ENCODE measurements at regions not wholly inside any gene's neighbourhood (a gene's known extent, or its start where the extent isn't known, plus 50 kb on each side); places are given as distances from the start of the nearest gene placed in this dataset.

DNA sequence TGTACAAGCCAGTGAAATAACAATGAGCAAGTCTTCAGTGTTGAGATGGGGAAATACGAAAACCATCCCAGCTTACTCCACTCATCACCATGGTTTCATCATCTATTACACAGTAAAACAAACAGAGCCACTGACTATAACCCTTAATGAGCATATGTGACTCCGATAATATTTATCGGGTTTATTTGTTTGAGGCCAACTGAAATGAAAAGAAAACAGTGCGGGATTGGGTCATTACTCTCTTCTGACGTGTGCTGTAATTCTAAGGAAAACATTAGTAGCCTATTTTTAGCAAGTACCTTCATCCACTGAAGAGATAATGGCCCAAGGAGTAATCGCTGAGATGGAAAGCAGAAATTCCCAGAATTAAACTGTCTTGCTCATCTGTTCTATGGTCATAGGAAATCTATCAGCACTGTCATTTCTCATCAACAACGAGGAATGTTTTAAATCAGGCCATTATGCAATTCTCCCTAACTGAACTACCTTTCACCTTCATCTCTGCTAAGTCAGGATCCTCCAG is 716.5 kb downstream of the INHBA start:
- intact Hi-C loops (cut with DNase I; ENCODE audit: low total_unique reads): no loop called here
- no peak for DNase-seq
- WGBS, 2 donors: 63 to 69% methylated on average over 7 of the region's 7 CpGs
- no peak overlapping the region for H3K4me3 ChIP-seq
- H3K27ac ChIP-seq: no peak overlapping the region
- H3K4me1 ChIP-seq: no peaks in the 10 kb centered on the region
- no peaks in the 10 kb centered on the region for H3K9me3 ChIP-seq
- TF ChIP-seq CTCF (IDR thresholded peaks at IDR 0.05): no peak
- TF ChIP-seq POLR2A (IDR thresholded peaks at IDR 0.05): no peak
- H3K27me3 ChIP-seq: no peaks in the 10 kb centered on the region
- H3K36me3 ChIP-seq (ENCODE audit: low read depth, missing control alignments): no peaks in the 10 kb centered on the region

GRCh38 chr7:40983111-40983510 is 719.8 kb downstream of the INHBA start:
- intact Hi-C loops (cut with DNase I; ENCODE audit: low total_unique reads): no loop called here
- no peak overlapping the region for H3K27ac ChIP-seq
- no peak overlapping the region for H3K4me3 ChIP-seq
- TF ChIP-seq POLR2A (IDR thresholded peaks at IDR 0.05): no peak
- no peak for TF ChIP-seq CTCF (IDR thresholded peaks at IDR 0.05)
- H3K27me3 ChIP-seq: no peaks in the 10 kb centered on the region
- no peaks in the 10 kb centered on the region for H3K4me1 ChIP-seq
- WGBS, 2 donors: 59 to 60% methylated on average over 4 of the region's 5 CpGs
- H3K36me3 ChIP-seq (ENCODE audit: low read depth, missing control alignments): no peaks in the 10 kb centered on the region
- no peak for DNase-seq
- H3K9me3 ChIP-seq: no peaks in the 10 kb centered on the region

GRCh38 chr7:40979296-40979695 is 723.6 kb downstream of the INHBA start:
- Histone ChIP-seq H3K36me3 (ENCODE audit: low read depth, missing control alignments) (no peaks in the 10 kb centered on the region), H3K4me1 (no peaks in the 10 kb centered on the region), H3K4me3 (no peak overlapping the region), H3K27me3 (no peaks in the 10 kb centered on the region), H3K9me3 (no peaks in the 10 kb centered on the region), H3K27ac (no peak overlapping the region)
- intact Hi-C loops (cut with DNase I; ENCODE audit: low total_unique reads): no loop called here
- DNase-seq: no peak
- TF ChIP-seq CTCF (IDR thresholded peaks at IDR 0.05) (no peak), POLR2A (IDR thresholded peaks at IDR 0.05) (no peak)
- WGBS, 2 donors: 93 to 97% methylated on average over 6 of the region's 6 CpGs

DNA sequence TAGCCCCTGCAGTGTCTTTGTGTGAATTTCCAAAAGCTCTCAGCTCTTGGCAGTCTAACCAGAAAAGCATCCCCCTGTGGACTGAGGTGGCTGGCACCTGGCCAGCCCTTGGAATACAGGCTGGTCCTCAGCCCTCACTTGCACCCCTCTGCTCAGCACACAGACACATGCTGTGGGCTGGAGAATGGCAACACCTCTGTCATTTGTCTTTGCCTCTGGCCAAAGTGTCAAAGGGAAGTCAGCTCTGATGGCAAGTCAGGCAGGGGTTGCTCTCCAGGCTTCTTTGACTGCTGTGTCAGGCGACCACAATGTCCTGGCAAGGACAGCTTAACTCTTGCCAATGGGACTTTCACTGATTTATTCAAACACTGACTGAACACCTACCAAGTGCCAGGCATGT is 724.8 kb downstream of the INHBA start:
- no peak for TF ChIP-seq POLR2A (IDR thresholded peaks at IDR 0.05)
- no peak for TF ChIP-seq CTCF (IDR thresholded peaks at IDR 0.05)
- intact Hi-C loops (cut with DNase I; ENCODE audit: low total_unique reads): no loop called here
- no peak for DNase-seq

DNA sequence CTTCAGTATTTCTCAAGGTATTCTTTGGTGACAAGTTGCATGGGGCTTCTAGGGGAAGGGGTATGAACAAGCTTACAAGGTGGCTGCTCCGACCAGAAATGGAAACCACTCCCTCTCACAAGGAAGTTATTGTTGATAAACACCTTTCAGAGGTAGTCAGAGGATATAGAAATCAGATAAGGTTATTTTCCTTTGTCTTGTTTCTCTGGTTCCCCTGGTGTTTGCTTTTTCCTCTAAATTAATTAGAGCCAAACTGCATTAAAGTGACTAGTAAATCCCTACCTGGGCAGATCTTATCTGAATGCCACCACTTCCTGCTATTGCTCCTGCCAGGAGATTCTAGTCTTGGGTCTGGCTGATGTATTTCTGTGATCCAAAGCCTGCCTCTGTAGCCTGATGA is 725.4 kb downstream of the INHBA start:
- no peak for TF ChIP-seq CTCF (IDR thresholded peaks at IDR 0.05)
- no peak for TF ChIP-seq POLR2A (IDR thresholded peaks at IDR 0.05)
- Histone ChIP-seq H3K36me3 (ENCODE audit: low read depth, missing control alignments) (no peaks in the 10 kb centered on the region), H3K4me1 (no peaks in the 10 kb centered on the region), H3K27me3 (no peaks in the 10 kb centered on the region), H3K9me3 (no peaks in the 10 kb centered on the region), H3K27ac (no peak overlapping the region), H3K4me3 (no peak overlapping the region)
- WGBS, 2 donors: 84 to 97% methylated on average over 1 of the region's 1 CpG
- intact Hi-C loops (cut with DNase I; ENCODE audit: low total_unique reads): no loop called here
- DNase-seq: no peak

More for the DNA sequence above, 724.8 kb downstream of the INHBA start:
- Histone ChIP-seq H3K27ac (no peak overlapping the region), H3K27me3 (no peaks in the 10 kb centered on the region), H3K4me1 (no peaks in the 10 kb centered on the region), H3K9me3 (no peaks in the 10 kb centered on the region), H3K4me3 (no peak overlapping the region), H3K36me3 (ENCODE audit: low read depth, missing control alignments) (no peaks in the 10 kb centered on the region)
- 33 to 50% methylated on average over 1 of the region's 1 CpG for WGBS, 2 donors
